GM23338 (cell line): ENCODE measurements at regions not wholly inside any gene's neighbourhood (a gene's known extent, or its start where the extent isn't known, plus 50 kb on each side); places are given as distances from the start of the nearest gene placed in this dataset.

ENCODE experiments used
- ATAC-seq: fragments of 200-7000 bp; cut with Tn5 transposase; 3 replicates; pipeline ENCODE4 v1.9.1; 2020
- DNase-seq: peaks from one replicate; pipeline ENCODE4 v3.0.0-alpha.2; 2015; ENCODE audit warnings: low spot score
- H2AFZ ChIP-seq: fragments of 200-600 bp; sonication (generic); 2 replicates; pipeline ENCODE4 v1.8.0; 2016; ENCODE audit warnings: antibody characterized with exemption, mild to moderate bottlenecking, moderate library complexity
- H3F3A ChIP-seq: fragments of 200-600 bp; sonication (generic); replicated peaks from 2 replicates; pipeline ENCODE4 v1.8.0; 2017; ENCODE audit warnings: antibody characterized with exemption, mixed run types, low read depth
- H3K27ac ChIP-seq: fragments of 200-600 bp; sonication (generic); 2 replicates; pipeline ENCODE4 v1.6.1; 2016; ENCODE audit warnings: low read depth
- H3K27me3 ChIP-seq: fragments of 200-600 bp; sonication (generic); 2 replicates; pipeline ENCODE4 v1.8.0; 2016; ENCODE audit warnings: mild to moderate bottlenecking, mixed run types, moderate library complexity; ENCODE audit not compliant: insufficient read depth
- H3K36me3 ChIP-seq: fragments of 200-600 bp; sonication (generic); 2 replicates; pipeline ENCODE4 v1.8.0; 2016; ENCODE audit warnings: mild to moderate bottlenecking; ENCODE audit not compliant: insufficient read depth
- H3K4me1 ChIP-seq: fragments of 200-600 bp; sonication (generic); 2 replicates; pipeline ENCODE4 v1.8.0; 2016; ENCODE audit warnings: mild to moderate bottlenecking, moderate library complexity; ENCODE audit not compliant: insufficient read depth
- H3K4me2 ChIP-seq: fragments of 200-600 bp; sonication (generic); 2 replicates; pipeline ENCODE4 v1.7.1; 2017; ENCODE audit warnings: mixed run types
- H3K4me3 ChIP-seq: fragments of 200-600 bp; sonication (generic); 2 replicates; pipeline ENCODE4 v1.6.1; 2016; ENCODE audit warnings: mixed run types
- H3K79me2 ChIP-seq: fragments of 200-600 bp; sonication (generic); replicated peaks from 2 replicates; pipeline ENCODE4 v1.8.0; 2017; ENCODE audit warnings: mild to moderate bottlenecking; ENCODE audit not compliant: insufficient read depth
- H3K9me2 ChIP-seq: fragments of 200-600 bp; sonication (generic); 2 replicates; pipeline ENCODE4 v1.8.0; 2017; ENCODE audit not compliant: insufficient read depth
- H4K20me1 ChIP-seq: fragments of 200-600 bp; sonication (generic); replicated peaks from 2 replicates; pipeline ENCODE4 v1.8.0; 2017; ENCODE audit warnings: mild to moderate bottlenecking; ENCODE audit not compliant: insufficient read depth
- H3K27ac Mint-ChIP-seq: 2 replicates; pipeline ENCODE4 v1.8.0; 2020; ENCODE audit warnings: inconsistent platforms, mild to moderate bottlenecking, moderate library complexity, mixed read lengths
- H3K27me3 Mint-ChIP-seq: 3 replicates; pipeline ENCODE4 v1.8.0; 2022; ENCODE audit warnings: low read depth, mild to moderate bottlenecking, moderate library complexity, mixed read lengths, inconsistent platforms; ENCODE audit not compliant: insufficient read depth, poor library complexity
- H3K36me3 Mint-ChIP-seq: 3 replicates; pipeline ENCODE4 v1.8.0; 2021; ENCODE audit warnings: low read depth, mild to moderate bottlenecking, inconsistent platforms, moderate library complexity, mixed read lengths
- H3K4me1 Mint-ChIP-seq: 3 replicates; pipeline ENCODE4 v1.8.0; 2020; ENCODE audit warnings: mild to moderate bottlenecking, inconsistent platforms, mixed read lengths
- H3K4me3 Mint-ChIP-seq: 3 replicates; pipeline ENCODE4 v1.8.0; 2021; ENCODE audit warnings: moderate library complexity, mild to moderate bottlenecking, inconsistent platforms, mixed read lengths
- H3K9me3 Mint-ChIP-seq: 3 replicates; pipeline ENCODE4 v1.8.0; 2020; ENCODE audit warnings: moderate library complexity, mild to moderate bottlenecking, inconsistent platforms, mixed read lengths
- CREB1 ChIP-seq: fragments of 250-450 bp; sonication (Bioruptor Pico); IDR thresholded peaks from 2 replicates; pipeline ENCODE4 v1.5.0; 2020; ENCODE audit warnings: low read depth, mild to moderate bottlenecking, moderate library complexity
- CTCF ChIP-seq, 2 experiments: fragments of 200-600 bp in 1 of 2; sonication (generic) in 1 of 2; conservative IDR thresholded peaks; 2 replicates each; pipeline versions ENCODE4 v1.5.1 to v1.6.1; 2016 to 2017; ENCODE audit warnings: antibody characterized with exemption in 2 of 2, low read depth in 2 of 2, mild to moderate bottlenecking in 2 of 2, moderate library complexity in 1 of 2
- ETS1 ChIP-seq: IDR thresholded peaks from 2 replicates; pipeline ENCODE4 v1.6.1; 2016; ENCODE audit warnings: antibody characterized with exemption
- EZH2 ChIP-seq: fragments of 200-600 bp; sonication (generic); IDR thresholded peaks from one replicate; pipeline ENCODE4 v1.8.0; 2017; ENCODE audit warnings: antibody characterized with exemption, mild to moderate bottlenecking, low read depth; ENCODE audit not compliant: unreplicated experiment
- EZH2phosphoT487 ChIP-seq: fragments of 200-600 bp; sonication (generic); IDR thresholded peaks from one replicate; pipeline ENCODE4 v1.8.1; 2018; ENCODE audit warnings: antibody characterized with exemption; ENCODE audit not compliant: unreplicated experiment
- JUNB ChIP-seq: IDR thresholded peaks from one replicate; pipeline ENCODE4 v1.6.1; 2016; ENCODE audit warnings: antibody characterized with exemption; ENCODE audit not compliant: unreplicated experiment
- NANOG ChIP-seq: IDR thresholded peaks from 2 replicates; pipeline ENCODE4 v1.6.1; 2016; ENCODE audit warnings: antibody characterized with exemption, borderline replicate concordance
- POLR2AphosphoS5 ChIP-seq: IDR thresholded peaks from 2 replicates; pipeline ENCODE4 v1.6.1; 2016; ENCODE audit warnings: antibody characterized with exemption, low read depth
- STAT1 ChIP-seq: IDR thresholded peaks from one replicate; pipeline ENCODE4 v1.6.1; 2016; ENCODE audit warnings: antibody characterized with exemption; ENCODE audit not compliant: unreplicated experiment
- ZNF114 ChIP-seq: fragments of 250-450 bp; sonication (Bioruptor Pico); IDR thresholded peaks from 2 replicates; pipeline ENCODE4 v1.5.0; 2020; ENCODE audit warnings: mild to moderate bottlenecking, moderate library complexity
- ZNF331 ChIP-seq: fragments of 250-450 bp; sonication (Bioruptor Pico); IDR thresholded peaks from 2 replicates; pipeline ENCODE4 v1.5.0; 2020; ENCODE audit warnings: low read depth, mild to moderate bottlenecking, moderate library complexity
- TF ChIP-seq, protein P1 (sequence below): IDR thresholded peaks from one replicate; pipeline ENCODE4 v1.6.1; 2018; ENCODE audit warnings: antibody characterized with exemption; ENCODE audit not compliant: unreplicated experiment

- no peaks in the 10 kb centered on the region for H3F3A ChIP-seq
- no peaks in the 10 kb centered on the region for H3K27me3 ChIP-seq
- Mint-ChIP-seq H3K27ac (no peak overlapping the region), H3K9me3 (no peaks in the 10 kb centered on the region), H3K4me3 (no peak overlapping the region), H3K36me3 (no peaks in the 10 kb centered on the region), H3K27me3 (no peaks in the 10 kb centered on the region), H3K4me1 (no peaks in the 10 kb centered on the region)
- no peak for ATAC-seq
- no peak overlapping the region for H3K27ac ChIP-seq
- H4K20me1 ChIP-seq: no peaks in the 10 kb centered on the region
- H3K9me2 ChIP-seq: no peaks in the 10 kb centered on the region
- no peak for DNase-seq
- H3K36me3 ChIP-seq: no peaks in the 10 kb centered on the region
- no peak overlapping the region for H2AFZ ChIP-seq
- H3K4me3 ChIP-seq: no peak overlapping the region
- H3K4me1 ChIP-seq: no peaks in the 10 kb centered on the region
- no peak for TF ChIP-seq ZNF114
- TF ChIP-seq, protein P1, sequence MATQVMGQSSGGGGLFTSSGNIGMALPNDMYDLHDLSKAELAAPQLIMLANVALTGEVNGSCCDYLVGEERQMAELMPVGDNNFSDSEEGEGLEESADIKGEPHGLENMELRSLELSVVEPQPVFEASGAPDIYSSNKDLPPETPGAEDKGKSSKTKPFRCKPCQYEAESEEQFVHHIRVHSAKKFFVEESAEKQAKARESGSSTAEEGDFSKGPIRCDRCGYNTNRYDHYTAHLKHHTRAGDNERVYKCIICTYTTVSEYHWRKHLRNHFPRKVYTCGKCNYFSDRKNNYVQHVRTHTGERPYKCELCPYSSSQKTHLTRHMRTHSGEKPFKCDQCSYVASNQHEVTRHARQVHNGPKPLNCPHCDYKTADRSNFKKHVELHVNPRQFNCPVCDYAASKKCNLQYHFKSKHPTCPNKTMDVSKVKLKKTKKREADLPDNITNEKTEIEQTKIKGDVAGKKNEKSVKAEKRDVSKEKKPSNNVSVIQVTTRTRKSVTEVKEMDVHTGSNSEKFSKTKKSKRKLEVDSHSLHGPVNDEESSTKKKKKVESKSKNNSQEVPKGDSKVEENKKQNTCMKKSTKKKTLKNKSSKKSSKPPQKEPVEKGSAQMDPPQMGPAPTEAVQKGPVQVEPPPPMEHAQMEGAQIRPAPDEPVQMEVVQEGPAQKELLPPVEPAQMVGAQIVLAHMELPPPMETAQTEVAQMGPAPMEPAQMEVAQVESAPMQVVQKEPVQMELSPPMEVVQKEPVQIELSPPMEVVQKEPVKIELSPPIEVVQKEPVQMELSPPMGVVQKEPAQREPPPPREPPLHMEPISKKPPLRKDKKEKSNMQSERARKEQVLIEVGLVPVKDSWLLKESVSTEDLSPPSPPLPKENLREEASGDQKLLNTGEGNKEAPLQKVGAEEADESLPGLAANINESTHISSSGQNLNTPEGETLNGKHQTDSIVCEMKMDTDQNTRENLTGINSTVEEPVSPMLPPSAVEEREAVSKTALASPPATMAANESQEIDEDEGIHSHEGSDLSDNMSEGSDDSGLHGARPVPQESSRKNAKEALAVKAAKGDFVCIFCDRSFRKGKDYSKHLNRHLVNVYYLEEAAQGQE: no peak
- no peak for TF ChIP-seq POLR2AphosphoS5
- TF ChIP-seq EZH2phosphoT487: no peak
- H3K79me2 ChIP-seq: no peaks in the 10 kb centered on the region
- H3K4me2 ChIP-seq: no peak overlapping the region
Measured at GRCh38 chr4:119897260-119897659, 169.4 kb downstream of the MAD2L1 start.

- Histone ChIP-seq H3K79me2 (no peaks in the 10 kb centered on the region), H3K4me2 (no peak overlapping the region), H3K36me3 (no peaks in the 10 kb centered on the region), H3K4me1 (no peaks in the 10 kb centered on the region), H3K27ac (no peak overlapping the region), H3F3A (no peaks in the 10 kb centered on the region), H2AFZ (peak overlapping the region; percentile 6; the same call in 1 of the 2 replicates), H4K20me1 (no peaks in the 10 kb centered on the region), H3K27me3 (no peaks in the 10 kb centered on the region), H3K9me2 (no peaks in the 10 kb centered on the region), H3K4me3 (no peak overlapping the region)
- Mint-ChIP-seq H3K27ac (no peak overlapping the region), H3K4me3 (no peak overlapping the region), H3K4me1 (no peaks in the 10 kb centered on the region), H3K36me3 (no peaks in the 10 kb centered on the region), H3K9me3 (no peaks in the 10 kb centered on the region), H3K27me3 (no peaks in the 10 kb centered on the region)
- DNase-seq (no peak), ATAC-seq (no peak)
- TF ChIP-seq, protein P1: no peak
- TF ChIP-seq POLR2AphosphoS5 (no peak), NANOG (no peak), JUNB (no peak), ETS1 (no peak), CTCF (conservative IDR thresholded peaks at IDR 0.05; ENCODE audit: low read depth in 2 of 2) (no peak), ZNF114 (no peak), EZH2phosphoT487 (no peak), EZH2 (no peak), CREB1 (CRISPR knock-in tag) (no peak), ZNF331 (CRISPR knock-in tag) (no peak), STAT1 (no peak)
Measured at GRCh38 chr4:119894650-119895208, 171.9 kb downstream of the MAD2L1 start.
